Ishikawa (cell line): ENCODE measurements at regions not wholly inside any gene's neighbourhood (a gene's known extent, or its start where the extent isn't known, plus 50 kb on each side); places are given as distances from the start of the nearest gene placed in this dataset.

Experiments used
- CEBPB ChIP-seq: IDR thresholded peaks from 2 replicates; pipeline ENCODE4 v1.6.1; 2012
- CREB1 ChIP-seq: IDR thresholded peaks from 2 replicates; pipeline ENCODE4 v1.6.1; 2012; ENCODE audit warnings: low read depth
- EGR1 ChIP-seq: IDR thresholded peaks from 2 replicates; pipeline ENCODE4 v1.6.1; 2012
- EP300 ChIP-seq: IDR thresholded peaks from 2 replicates; pipeline ENCODE4 v1.6.1; 2012; ENCODE audit warnings: borderline replicate concordance
- FOXM1 ChIP-seq: IDR thresholded peaks from 2 replicates; pipeline ENCODE4 v1.6.1; 2012; ENCODE audit warnings: low read depth, borderline replicate concordance
- NFIC ChIP-seq: IDR thresholded peaks from 2 replicates; pipeline ENCODE4 v1.6.1; 2012
- RAD21 ChIP-seq: IDR thresholded peaks from 2 replicates; pipeline ENCODE4 v1.6.1; 2012; ENCODE audit warnings: low read depth
- TAF1 ChIP-seq: IDR thresholded peaks from 2 replicates; pipeline ENCODE4 v1.6.1; 2012; ENCODE audit warnings: low read depth, mild to moderate bottlenecking
- TCF12 ChIP-seq: IDR thresholded peaks from 2 replicates; pipeline ENCODE4 v1.6.1; 2012; ENCODE audit warnings: low read depth
- TEAD4 ChIP-seq: IDR thresholded peaks from 2 replicates; pipeline ENCODE4 v1.6.1; 2012
- YY1 ChIP-seq: IDR thresholded peaks from 2 replicates; pipeline ENCODE4 v1.6.1; 2012; ENCODE audit warnings: low read depth
- ZBTB7A ChIP-seq: IDR thresholded peaks from 2 replicates; pipeline ENCODE4 v1.6.1; 2012; ENCODE audit warnings: low read depth
- TF ChIP-seq, protein P1 (sequence below): IDR thresholded peaks from 2 replicates; pipeline ENCODE4 v1.6.1; 2012; ENCODE audit warnings: low read depth, mild to moderate bottlenecking
- TF ChIP-seq, protein P2 (sequence below): IDR thresholded peaks from 2 replicates; pipeline ENCODE4 v1.6.1; 2012
- TF ChIP-seq, protein P3 (sequence below): IDR thresholded peaks from 2 replicates; pipeline ENCODE4 v1.6.1; 2012

DNA sequence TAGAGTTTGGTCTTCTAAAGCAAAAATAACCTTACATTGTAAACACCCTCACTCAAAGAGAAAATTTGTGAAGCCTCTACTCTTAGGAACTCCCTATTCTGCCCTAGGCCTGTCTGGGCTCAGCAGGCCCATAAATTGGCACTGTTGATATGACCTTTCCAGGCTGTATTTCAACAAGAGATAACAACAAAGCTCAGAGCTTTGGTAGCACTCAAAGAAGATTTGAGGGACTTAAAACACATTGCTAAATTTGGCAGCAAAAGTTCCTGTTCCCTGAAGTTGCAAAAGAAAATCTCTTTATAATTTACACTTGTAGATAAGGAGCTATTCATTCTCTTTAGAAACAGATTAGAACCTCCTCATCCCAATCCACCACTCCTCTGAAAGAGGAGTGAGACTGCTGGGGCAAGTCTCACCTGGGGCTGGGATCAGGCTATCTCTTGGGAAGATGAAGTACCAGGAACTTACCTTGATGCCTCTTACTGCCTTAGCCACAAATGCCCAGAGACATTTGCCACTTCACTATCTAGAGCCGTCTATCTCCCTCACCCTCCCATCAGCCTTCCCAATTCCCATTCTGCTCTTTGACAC lies 110.4 kb upstream of the AKIP1 start:
- TF ChIP-seq FOXM1 (no peak), EGR1 (no peak), CREB1 (no peak), TAF1 (no peak), EP300 (no peak), YY1 (no peak), NFIC (no peak), CEBPB (no peak), RAD21 (no peak), ZBTB7A (no peak), TEAD4 (no peak), TCF12 (no peak)
- TF ChIP-seq, protein P1, sequence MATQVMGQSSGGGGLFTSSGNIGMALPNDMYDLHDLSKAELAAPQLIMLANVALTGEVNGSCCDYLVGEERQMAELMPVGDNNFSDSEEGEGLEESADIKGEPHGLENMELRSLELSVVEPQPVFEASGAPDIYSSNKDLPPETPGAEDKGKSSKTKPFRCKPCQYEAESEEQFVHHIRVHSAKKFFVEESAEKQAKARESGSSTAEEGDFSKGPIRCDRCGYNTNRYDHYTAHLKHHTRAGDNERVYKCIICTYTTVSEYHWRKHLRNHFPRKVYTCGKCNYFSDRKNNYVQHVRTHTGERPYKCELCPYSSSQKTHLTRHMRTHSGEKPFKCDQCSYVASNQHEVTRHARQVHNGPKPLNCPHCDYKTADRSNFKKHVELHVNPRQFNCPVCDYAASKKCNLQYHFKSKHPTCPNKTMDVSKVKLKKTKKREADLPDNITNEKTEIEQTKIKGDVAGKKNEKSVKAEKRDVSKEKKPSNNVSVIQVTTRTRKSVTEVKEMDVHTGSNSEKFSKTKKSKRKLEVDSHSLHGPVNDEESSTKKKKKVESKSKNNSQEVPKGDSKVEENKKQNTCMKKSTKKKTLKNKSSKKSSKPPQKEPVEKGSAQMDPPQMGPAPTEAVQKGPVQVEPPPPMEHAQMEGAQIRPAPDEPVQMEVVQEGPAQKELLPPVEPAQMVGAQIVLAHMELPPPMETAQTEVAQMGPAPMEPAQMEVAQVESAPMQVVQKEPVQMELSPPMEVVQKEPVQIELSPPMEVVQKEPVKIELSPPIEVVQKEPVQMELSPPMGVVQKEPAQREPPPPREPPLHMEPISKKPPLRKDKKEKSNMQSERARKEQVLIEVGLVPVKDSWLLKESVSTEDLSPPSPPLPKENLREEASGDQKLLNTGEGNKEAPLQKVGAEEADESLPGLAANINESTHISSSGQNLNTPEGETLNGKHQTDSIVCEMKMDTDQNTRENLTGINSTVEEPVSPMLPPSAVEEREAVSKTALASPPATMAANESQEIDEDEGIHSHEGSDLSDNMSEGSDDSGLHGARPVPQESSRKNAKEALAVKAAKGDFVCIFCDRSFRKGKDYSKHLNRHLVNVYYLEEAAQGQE: no peak
- TF ChIP-seq, protein P2, sequence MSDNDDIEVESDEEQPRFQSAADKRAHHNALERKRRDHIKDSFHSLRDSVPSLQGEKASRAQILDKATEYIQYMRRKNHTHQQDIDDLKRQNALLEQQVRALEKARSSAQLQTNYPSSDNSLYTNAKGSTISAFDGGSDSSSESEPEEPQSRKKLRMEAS: no peak
- TF ChIP-seq, protein P3, sequence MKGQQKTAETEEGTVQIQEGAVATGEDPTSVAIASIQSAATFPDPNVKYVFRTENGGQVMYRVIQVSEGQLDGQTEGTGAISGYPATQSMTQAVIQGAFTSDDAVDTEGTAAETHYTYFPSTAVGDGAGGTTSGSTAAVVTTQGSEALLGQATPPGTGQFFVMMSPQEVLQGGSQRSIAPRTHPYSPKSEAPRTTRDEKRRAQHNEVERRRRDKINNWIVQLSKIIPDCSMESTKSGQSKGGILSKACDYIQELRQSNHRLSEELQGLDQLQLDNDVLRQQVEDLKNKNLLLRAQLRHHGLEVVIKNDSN: no peak

DNA sequence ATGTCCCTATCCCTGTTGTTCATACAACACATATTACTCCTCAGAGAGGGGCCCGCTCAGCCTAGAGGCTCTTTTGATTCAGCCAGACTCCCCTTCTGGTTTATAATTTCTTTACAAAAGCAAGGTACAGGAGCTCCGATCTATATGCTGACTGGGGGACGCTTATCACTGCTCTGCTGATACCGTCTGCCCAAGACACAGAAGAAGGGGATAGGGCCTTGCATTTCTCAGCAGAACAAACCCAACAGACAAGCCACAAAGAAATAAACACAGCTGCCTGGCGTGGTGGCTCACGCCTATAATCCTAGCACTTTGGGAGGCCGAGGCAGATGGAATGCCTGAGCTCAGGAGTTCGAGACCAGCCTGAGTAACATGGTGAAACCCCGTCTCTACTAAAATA lies 109.9 kb upstream of the AKIP1 start:
- TF ChIP-seq TEAD4 (no peak), YY1 (no peak), RAD21 (no peak), EP300 (no peak), ZBTB7A (no peak), EGR1 (no peak), CEBPB (no peak), FOXM1 (no peak), CREB1 (no peak), TAF1 (no peak), TCF12 (no peak), NFIC (no peak)
- TF ChIP-seq, protein P3: no peak
- TF ChIP-seq, protein P2: no peak
- TF ChIP-seq, protein P1: no peak

DNA sequence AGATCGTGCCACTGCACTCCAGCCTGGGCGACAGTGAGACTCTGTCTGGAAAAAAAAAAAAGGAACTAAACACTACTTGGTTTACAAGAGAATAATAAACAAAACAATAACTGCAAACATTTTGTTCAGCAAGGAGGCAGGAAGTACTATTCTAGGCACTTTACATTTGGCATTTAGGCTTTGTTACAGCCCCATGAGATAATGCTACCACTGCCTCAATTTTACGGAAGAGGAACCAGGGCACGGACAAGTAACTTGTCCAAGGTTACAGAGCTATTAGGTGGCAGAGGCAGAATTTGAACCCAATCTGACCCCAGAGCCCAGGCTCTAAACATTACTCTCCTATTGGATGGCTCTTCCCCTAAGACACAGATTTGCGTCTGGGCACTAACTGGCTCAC lies 108.7 kb upstream of the AKIP1 start:
- TF ChIP-seq ZBTB7A (no peak), TCF12 (no peak), NFIC (no peak), CREB1 (no peak), YY1 (no peak), RAD21 (no peak), CEBPB (no peak), TAF1 (no peak), EP300 (no peak), EGR1 (no peak), FOXM1 (no peak), TEAD4 (no peak)
- TF ChIP-seq, protein P2: no peak
- TF ChIP-seq, protein P1: no peak
- TF ChIP-seq, protein P3: no peak
